MM.1S (cell line): ENCODE measurements at regions not wholly inside any gene's neighbourhood (a gene's known extent, or its start where the extent isn't known, plus 50 kb on each side); places are given as distances from the start of the nearest gene placed in this dataset.
"Not testable (repeated sequence)": the region's sequence is repeated elsewhere in the genome, so short reads cannot be mapped to it uniquely, and the experiment has no call there.

Source experiments
- DNase-seq: peaks from one replicate; pipeline ENCODE4 v3.0.0-alpha.2; 2015
- H2AFZ ChIP-seq: fragments of 300-600 bp; sonication (generic); 2 replicates; pipeline ENCODE4 v1.6.0; 2016; ENCODE audit warnings: antibody characterized with exemption, low read length
- H3F3A ChIP-seq: fragments of 300-600 bp; sonication (generic); 2 replicates; pipeline ENCODE4 v1.6.1; 2016; ENCODE audit warnings: mild to moderate bottlenecking, antibody characterized with exemption, low read length, moderate library complexity, mixed read lengths; ENCODE audit not compliant: insufficient read depth
- H3K27ac ChIP-seq: fragments of 300-600 bp; sonication (generic); 2 replicates; pipeline ENCODE4 v1.5.1; 2016; ENCODE audit warnings: mild to moderate bottlenecking, low read length
- H3K27me3 ChIP-seq: fragments of 300-600 bp; sonication (generic); replicated peaks from 2 replicates; pipeline ENCODE4 v1.6.0; 2016; ENCODE audit warnings: low read length; ENCODE audit not compliant: insufficient read depth
- H3K36me3 ChIP-seq: fragments of 300-600 bp; sonication (generic); replicated peaks from 2 replicates; pipeline ENCODE4 v1.6.1; 2016; ENCODE audit warnings: mild to moderate bottlenecking, low read length, mixed read lengths; ENCODE audit not compliant: insufficient read depth
- H3K4me1 ChIP-seq: fragments of 300-600 bp; sonication (generic); 2 replicates; pipeline ENCODE4 v1.6.1; 2016; ENCODE audit warnings: low read length, mixed read lengths
- H3K4me2 ChIP-seq: fragments of 300-600 bp; sonication (generic); 2 replicates; pipeline ENCODE4 v1.6.0; 2016; ENCODE audit warnings: low read depth, low read length
- H3K4me3 ChIP-seq: fragments of 300-600 bp; sonication (generic); 2 replicates; pipeline ENCODE4 v1.5.1; 2016; ENCODE audit warnings: low read length, mixed read lengths
- H3K79me2 ChIP-seq: fragments of 300-600 bp; sonication (generic); 2 replicates; pipeline ENCODE4 v1.6.1; 2016; ENCODE audit warnings: mixed run types, low read length, mixed read lengths
- H3K9ac ChIP-seq: fragments of 300-600 bp; sonication (generic); 2 replicates; pipeline ENCODE4 v1.6.1; 2016; ENCODE audit warnings: low read length, mixed read lengths
- H3K9me2 ChIP-seq: fragments of 300-600 bp; sonication (generic); replicated peaks from 2 replicates; pipeline ENCODE4 v1.6.1; 2016; ENCODE audit warnings: mild to moderate bottlenecking, low read length, mixed read lengths; ENCODE audit not compliant: insufficient read depth
- H3K9me3 ChIP-seq: fragments of 300-600 bp; sonication (generic); replicated peaks from 2 replicates; pipeline ENCODE4 v1.6.1; 2016; ENCODE audit warnings: mild to moderate bottlenecking, low read length, mixed read lengths; ENCODE audit not compliant: insufficient read depth
- H4K20me1 ChIP-seq: fragments of 300-600 bp; sonication (generic); 2 replicates; pipeline ENCODE4 v1.6.1; 2016; ENCODE audit warnings: mild to moderate bottlenecking, low read length, moderate library complexity, mixed read lengths; ENCODE audit not compliant: insufficient read depth
- CTCF ChIP-seq: fragments of 300-600 bp; sonication (generic); IDR thresholded peaks from 2 replicates; pipeline ENCODE4 v1.5.1; 2016; ENCODE audit warnings: antibody characterized with exemption, low read length, mixed read lengths
- EZH2 ChIP-seq: fragments of 300-600 bp; sonication (generic); optimal IDR thresholded peaks from 2 replicates; pipeline ENCODE3; 2017; ENCODE audit warnings: low read depth, mild to moderate bottlenecking, antibody characterized with exemption, low read length, mixed read lengths
- EZH2phosphoT487 ChIP-seq: fragments of 300-600 bp; sonication (generic); IDR thresholded peaks from 2 replicates; pipeline ENCODE4 v1.6.1; 2018; ENCODE audit warnings: antibody characterized with exemption, low read length

GRCh38 chr17:13152501-13152900, 134.7 kb upstream of the ELAC2 start:
- Histone ChIP-seq H2AFZ (no peak overlapping the region), H3K27ac (no peak overlapping the region), H3K4me2 (no peak overlapping the region), H3K36me3 (no peaks in the 10 kb centered on the region), H3K27me3 (no peaks in the 10 kb centered on the region), H3K9me2 (no peaks in the 10 kb centered on the region), H3F3A (no peaks in the 10 kb centered on the region), H3K9me3 (no peaks in the 10 kb centered on the region), H3K79me2 (no peaks in the 10 kb centered on the region), H3K4me1 (no peaks in the 10 kb centered on the region), H4K20me1 (no peaks in the 10 kb centered on the region), H3K9ac (no peak overlapping the region), H3K4me3 (no peak overlapping the region)
- TF ChIP-seq EZH2phosphoT487, result no peak
- no peak for TF ChIP-seq CTCF
- no peak for TF ChIP-seq EZH2
- no peak for DNase-seq

- H3K4me3 ChIP-seq, H3K4me1 ChIP-seq, H3F3A ChIP-seq, H3K9me2 ChIP-seq, H3K27me3 ChIP-seq, H3K9ac ChIP-seq, H3K4me2 ChIP-seq, H3K36me3 ChIP-seq, H3K79me2 ChIP-seq, H2AFZ ChIP-seq, H3K27ac ChIP-seq, H3K9me3 ChIP-seq, H4K20me1 ChIP-seq, DNase-seq: not testable (repeated sequence)
These were observed 132.9 kb upstream of the ELAC2 start for GRCh38 chr17:13150738-13151137.

GRCh38 chr17:13143001-13143400, 125.2 kb upstream of the ELAC2 start:
- no peaks in the 10 kb centered on the region for H4K20me1 ChIP-seq
- TF ChIP-seq EZH2, result no peak
- TF ChIP-seq CTCF, result no peak
- no peak for TF ChIP-seq EZH2phosphoT487
- H3K36me3 ChIP-seq, result no peaks in the 10 kb centered on the region
- no peak for DNase-seq
- H2AFZ ChIP-seq, result no peak overlapping the region
- no peak overlapping the region for H3K4me2 ChIP-seq
- H3K79me2 ChIP-seq, result no peaks in the 10 kb centered on the region
- H3K27me3 ChIP-seq, result no peaks in the 10 kb centered on the region
- H3K9ac ChIP-seq, result no peak overlapping the region
- H3K27ac ChIP-seq, result no peak overlapping the region
- H3K9me3 ChIP-seq, result no peaks in the 10 kb centered on the region
- no peaks in the 10 kb centered on the region for H3F3A ChIP-seq
- no peaks in the 10 kb centered on the region for H3K4me1 ChIP-seq
- no peak overlapping the region for H3K4me3 ChIP-seq
- H3K9me2 ChIP-seq, result no peaks in the 10 kb centered on the region

GRCh38 chr17:13140750-13141149, 122.9 kb upstream of the ELAC2 start:
- no peak overlapping the region for H3K4me3 ChIP-seq
- no peaks in the 10 kb centered on the region for H3K9me2 ChIP-seq
- DNase-seq, result no peak
- H3K27ac ChIP-seq, result no peak overlapping the region
- H4K20me1 ChIP-seq, result no peaks in the 10 kb centered on the region
- H3K9me3 ChIP-seq, result no peaks in the 10 kb centered on the region
- H3K27me3 ChIP-seq, result no peaks in the 10 kb centered on the region
- H2AFZ ChIP-seq, result no peak overlapping the region
- no peaks in the 10 kb centered on the region for H3K79me2 ChIP-seq
- no peaks in the 10 kb centered on the region for H3K4me1 ChIP-seq
- H3K9ac ChIP-seq, result no peak overlapping the region
- H3K4me2 ChIP-seq, result no peak overlapping the region
- TF ChIP-seq CTCF (no peak), EZH2 (no peak), EZH2phosphoT487 (no peak)
- no peaks in the 10 kb centered on the region for H3K36me3 ChIP-seq
- no peaks in the 10 kb centered on the region for H3F3A ChIP-seq
